ENCODE measurements at regions not wholly inside any gene's neighbourhood (a gene's known extent, or its start where the extent isn't known, plus 50 kb on each side); places are given as distances from the start of the nearest gene placed in this dataset.

GRCh38 chr13:22195726-22196125 is 524.9 kb downstream of the FGF9 start:
- no peak overlapping the region for H2BK12ac ChIP-seq (ENCODE audit: low read depth, low read length)
- H3K79me1 ChIP-seq (ENCODE audit: low read depth, low read length): no peaks in the 10 kb centered on the region
- no peaks in the 10 kb centered on the region for H3K36me3 ChIP-seq (ENCODE audit: control insufficient read depth in 2 of 4, insufficient read depth in 4 of 4, low read length in 3 of 4)
- H4K20me1 ChIP-seq (replicated peaks in 1 of 2; ENCODE audit: control insufficient read depth in 1 of 2, insufficient read depth in 2 of 2, low read length in 2 of 2): no peaks in the 10 kb centered on the region
- H3K56ac ChIP-seq (replicated peaks; ENCODE audit: insufficient read length, low read depth, low read length): no peak overlapping the region
- H3K14ac ChIP-seq (ENCODE audit: insufficient read length): no peak overlapping the region
- no peak for DNase-seq (ENCODE audit: low read depth in 1 of 2, low spot score in 2 of 2)
- no peak overlapping the region for H2BK120ac ChIP-seq (replicated peaks; ENCODE audit: low read depth, low read length)
- H3K79me2 ChIP-seq (ENCODE audit: control insufficient read depth in 1 of 2, insufficient read depth in 2 of 2, low read length in 2 of 2): no peaks in the 10 kb centered on the region
- H4K91ac ChIP-seq (replicated peaks; ENCODE audit: insufficient read length, low read length): no peak overlapping the region
- no peak overlapping the region for H3K27ac ChIP-seq (ENCODE audit: low read depth, low read length)
- no peak overlapping the region for H3K23ac ChIP-seq (ENCODE audit: insufficient read length)
- H2AFZ ChIP-seq (ENCODE audit: low read length): no peak overlapping the region
- no peak overlapping the region for H2AK5ac ChIP-seq (ENCODE audit: low read depth, low read length)
- H3K4ac ChIP-seq (replicated peaks; ENCODE audit: insufficient read length, low read depth, low read length): no peak overlapping the region
- peaks cover 0 to 7% (median 0%) of the 10 kb centered on the region in 4 experiments; a peak in 4 of 7 replicates for H3K4me1 ChIP-seq (replicated peaks in 1 of 4; ENCODE audit: control insufficient read depth in 3 of 4, insufficient read depth in 4 of 4, low read length in 3 of 4)
- H3K18ac ChIP-seq (ENCODE audit: extremely low read depth, low read length): no peak overlapping the region
- H3K9ac ChIP-seq (replicated peaks in 1 of 4; ENCODE audit: extremely low read depth in 1 of 4, low read depth in 3 of 4, low read length in 3 of 4): no peak overlapping the region
- no peak overlapping the region for H3K4me3 ChIP-seq (ENCODE audit: extremely low read depth in 1 of 4, insufficient read depth in 2 of 4, low read depth in 3 of 4, low read length in 4 of 4)
- no peak overlapping the region for H4K8ac ChIP-seq (ENCODE audit: extremely low read depth, insufficient read depth, low read length)
- H2BK15ac ChIP-seq (ENCODE audit: low read length): no peak overlapping the region
- H3K27me3 ChIP-seq (replicated peaks in 1 of 4; ENCODE audit: control insufficient read depth in 3 of 4, extremely low read depth in 1 of 4, insufficient read depth in 3 of 4, low read length in 3 of 4): no peaks in the 10 kb centered on the region
- 97% methylated on average over 5 of the region's 5 CpGs; no CpG with 5 or more reads in 1 of the 2 experiments for WGBS, 2 experiments (ENCODE audit: extremely low coverage in 1 of 2, insufficient coverage in 1 of 2, insufficient read length in 1 of 2, insufficient replicate concordance in 2 of 2, low coverage in 1 of 2, low lambda C conversion rate in 2 of 2, missing lambda C conversion rate in 1 of 2)
- FAIRE-seq: no peak
- H2BK20ac ChIP-seq (ENCODE audit: low read length): no peak overlapping the region
- no peak overlapping the region for H2BK5ac ChIP-seq (ENCODE audit: low read depth, low read length)
- no peaks in the 10 kb centered on the region for H3K23me2 ChIP-seq (ENCODE audit: low read depth, low read length)
- H3K4me2 ChIP-seq (ENCODE audit: insufficient read depth in 1 of 2, low read depth in 2 of 2, low read length in 2 of 2): no peak overlapping the region
- no peak overlapping the region for H4K5ac ChIP-seq (ENCODE audit: insufficient read length, low read depth, low read length)
- POLR2A ChIA-PET (ENCODE audit: partially characterized antibody): no interaction called here
- CTCF ChIA-PET (ENCODE audit: partially characterized antibody): interaction anchor here (0.7 kb wide), 1 partner anchor 37 kb away, joined by 6 read pairs; no protein-coding TSS in a partner anchor
- no peaks in the 10 kb centered on the region for H3K9me3 ChIP-seq (ENCODE audit: insufficient read depth in 2 of 2, low read depth in 1 of 2, low read length in 1 of 2)
- TF ChIP-seq SRF (IDR thresholded peaks at IDR 0.05; ENCODE audit: low read depth, low read length): no peak
- no peak for TF ChIP-seq CHD1 (IDR thresholded peaks at IDR 0.05; ENCODE audit: low read depth, low read length)
- TF ChIP-seq FOSL1 (IDR thresholded peaks at IDR 0.05; ENCODE audit: insufficient read depth, low read depth, low read length): no peak
- no peak for TF ChIP-seq CBX5 (IDR thresholded peaks at IDR 0.05; ENCODE audit: low read depth, low read length)
- no peak for TF ChIP-seq GABPA (IDR thresholded peaks at IDR 0.05; ENCODE audit: borderline replicate concordance, insufficient read depth, low read length)
- TF ChIP-seq EZH2 (IDR thresholded peaks at IDR 0.05; ENCODE audit: low read depth, low read length, severe bottlenecking): no peak
- TF ChIP-seq ASH2L (IDR thresholded peaks at IDR 0.05; ENCODE audit: low read length): no peak
- TF ChIP-seq BACH1 (IDR thresholded peaks at IDR 0.05; ENCODE audit: low read length): no peak
- TF ChIP-seq NANOG (IDR thresholded peaks at IDR 0.05; ENCODE audit: insufficient read depth, low read depth, low read length, poor library complexity, severe bottlenecking): no peak
- TF ChIP-seq JUND (IDR thresholded peaks at IDR 0.05; ENCODE audit: low read length): no peak
- TF ChIP-seq GTF2F1 (IDR thresholded peaks at IDR 0.05; ENCODE audit: borderline replicate concordance, low read depth, low read length): no peak
- TF ChIP-seq RXRA (IDR thresholded peaks at IDR 0.05; ENCODE audit: insufficient read depth, low read depth, low read length): no peak
- TF ChIP-seq EGR1 (IDR thresholded peaks at IDR 0.05; ENCODE audit: borderline replicate concordance, low read depth, low read length): no peak
- no peak for TF ChIP-seq SAP30 (IDR thresholded peaks at IDR 0.05; ENCODE audit: insufficient read depth, insufficient replicate concordance, low read length)
